Fibroblast of the aortic adventitia (primary cell): ENCODE measurements at regions not wholly inside any gene's neighbourhood (a gene's known extent, or its start where the extent isn't known, plus 50 kb on each side); places are given as distances from the start of the nearest gene placed in this dataset.
A peak's percentile ranks its signal among the peaks of the same experiment; 100 is the strongest.

ENCODE experiments used
- DNase-seq: peaks from one replicate; pipeline ENCODE4 v3.0.0-alpha.2; 2010; ENCODE audit warnings: low read depth
- H3K4me3 ChIP-seq: 2 replicates; pipeline ENCODE4 v1.5.1; 2011; ENCODE audit warnings: low read depth, mild to moderate bottlenecking, control low read depth, low read length, moderate library complexity
- CTCF ChIP-seq: IDR thresholded peaks from 2 replicates; pipeline ENCODE4 v1.5.1; 2011; ENCODE audit warnings: mild to moderate bottlenecking, low read length, control low read depth, inconsistent platforms; ENCODE audit not compliant: insufficient read depth

- peak; percentile 37 for DNase-seq
- no peak for TF ChIP-seq CTCF
- H3K4me3 ChIP-seq: no peak overlapping the region
Observed at GRCh38 chr15:39056357-39056756, 491.7 kb upstream of the RASGRP1 start.

- peak; percentile 21 for DNase-seq
- no peak overlapping the region for H3K4me3 ChIP-seq
- no peak for TF ChIP-seq CTCF
Observed at GRCh38 chr15:39058351-39059131, 493.9 kb upstream of the RASGRP1 start.

GRCh38 chr15:39059917-39060316 lies 495.3 kb upstream of the RASGRP1 start:
- DNase-seq: no peak
- no peak overlapping the region for H3K4me3 ChIP-seq
- no peak for TF ChIP-seq CTCF

GRCh38 chr15:39061952-39062464 lies 497.4 kb upstream of the RASGRP1 start:
- DNase-seq: no peak
- no peak for TF ChIP-seq CTCF
- no peak overlapping the region for H3K4me3 ChIP-seq

GRCh38 chr15:39066677-39067076 lies 502.1 kb upstream of the RASGRP1 start:
- no peak for TF ChIP-seq CTCF
- no peak overlapping the region for H3K4me3 ChIP-seq
- DNase-seq: no peak

- no peak overlapping the region for H3K4me3 ChIP-seq
- TF ChIP-seq CTCF: no peak
- peak; percentile 37 for DNase-seq
Observed at GRCh38 chr15:39074341-39074985, 506.4 kb upstream of the THBS1 start.
